Calu3 (cell line): ENCODE measurements at regions not wholly inside any gene's neighbourhood (a gene's known extent, or its start where the extent isn't known, plus 50 kb on each side); places are given as distances from the start of the nearest gene placed in this dataset.
A peak's percentile ranks its signal among the peaks of the same experiment; 100 is the strongest.
"Not testable (repeated sequence)": the region's sequence is repeated elsewhere in the genome, so short reads cannot be mapped to it uniquely, and the experiment has no call there.

Experiments
- BruUV-seq: library from RNA; stranded (reverse); fragments of 400-500 nt; replicated peaks from 2 replicates; lab custom pipeline; 2021; lab: Mats Ljungman, UMichigan
- CTCF ChIA-PET: fragments of 300-600 bp; sonication (Branson Sonifier 250); formaldehyde crosslinking; loops from one replicate; lab custom pipeline; 2022; ENCODE audit warnings: antibody characterized with exemption; lab: Charles Lee
- DNase-seq: peaks from one replicate; pipeline ENCODE4 v3.0.0; 2022
- H3K27ac Mint-ChIP-seq: one replicate; pipeline ENCODE4 v1.8.0; 2022; ENCODE audit warnings: mixed read lengths; ENCODE audit not compliant: unreplicated experiment
- H3K27me3 Mint-ChIP-seq: one replicate; pipeline ENCODE4 v1.8.0; 2022; ENCODE audit warnings: mixed read lengths; ENCODE audit not compliant: unreplicated experiment
- H3K36me3 Mint-ChIP-seq: one replicate; pipeline ENCODE4 v1.8.0; 2022; ENCODE audit warnings: mild to moderate bottlenecking, moderate library complexity, mixed read lengths; ENCODE audit not compliant: insufficient read depth, unreplicated experiment
- H3K4me1 Mint-ChIP-seq: one replicate; pipeline ENCODE4 v1.8.0; 2022; ENCODE audit warnings: mild to moderate bottlenecking, low read depth, mixed read lengths; ENCODE audit not compliant: unreplicated experiment
- H3K4me3 Mint-ChIP-seq: one replicate; pipeline ENCODE4 v1.8.0; 2022; ENCODE audit warnings: mild to moderate bottlenecking, low read depth, moderate library complexity, mixed read lengths; ENCODE audit not compliant: unreplicated experiment
- H3K9me3 Mint-ChIP-seq: one replicate; pipeline ENCODE4 v1.8.0; 2022; ENCODE audit warnings: low read depth, mixed read lengths; ENCODE audit not compliant: unreplicated experiment
- intact Hi-C: fragments of 100-400 bp; cut with micrococcal nuclease; formaldehyde crosslinking; loops from one replicate; pipeline ENCODE4 v1.10.0; 2022; ENCODE audit not compliant: unreplicated experiment
- TF ChIP-seq, protein P1 (sequence below): fragments of 200-600 bp; IDR thresholded peaks from one replicate; pipeline ENCODE4 v1.8.0; 2022; ENCODE audit warnings: antibody characterized with exemption; ENCODE audit not compliant: unreplicated experiment

DNA sequence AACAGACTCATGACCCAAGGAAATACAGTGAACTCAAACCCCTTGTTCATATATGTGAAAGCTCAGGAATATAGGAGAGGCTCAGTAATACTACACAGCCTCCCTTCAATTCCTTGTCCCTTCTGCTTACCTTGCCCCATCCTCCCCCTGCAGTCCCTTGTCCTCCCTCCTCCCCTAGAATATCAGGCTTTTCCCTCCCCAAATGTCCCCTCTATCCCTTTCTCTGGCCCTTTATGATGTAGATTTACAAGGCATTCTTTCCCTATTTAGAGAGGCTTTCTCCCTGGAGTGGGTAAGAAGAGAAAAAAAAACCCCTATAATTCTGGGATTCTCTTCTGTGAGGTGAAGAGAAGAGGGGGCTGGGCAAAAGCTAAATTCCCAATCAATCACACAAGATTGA lies 64.9 kb upstream of the KBTBD8 start:
- Mint-ChIP-seq H3K4me1 (no peaks in the 10 kb centered on the region), H3K27me3 (no peaks in the 10 kb centered on the region), H3K4me3 (no peak overlapping the region), H3K9me3 (no peaks in the 10 kb centered on the region), H3K27ac (no peak overlapping the region), H3K36me3 (no peaks in the 10 kb centered on the region)
- no peak for DNase-seq
- no TSS peak for BruUV-seq
- intact Hi-C loops: no loop called here
- TF ChIP-seq, protein P1, sequence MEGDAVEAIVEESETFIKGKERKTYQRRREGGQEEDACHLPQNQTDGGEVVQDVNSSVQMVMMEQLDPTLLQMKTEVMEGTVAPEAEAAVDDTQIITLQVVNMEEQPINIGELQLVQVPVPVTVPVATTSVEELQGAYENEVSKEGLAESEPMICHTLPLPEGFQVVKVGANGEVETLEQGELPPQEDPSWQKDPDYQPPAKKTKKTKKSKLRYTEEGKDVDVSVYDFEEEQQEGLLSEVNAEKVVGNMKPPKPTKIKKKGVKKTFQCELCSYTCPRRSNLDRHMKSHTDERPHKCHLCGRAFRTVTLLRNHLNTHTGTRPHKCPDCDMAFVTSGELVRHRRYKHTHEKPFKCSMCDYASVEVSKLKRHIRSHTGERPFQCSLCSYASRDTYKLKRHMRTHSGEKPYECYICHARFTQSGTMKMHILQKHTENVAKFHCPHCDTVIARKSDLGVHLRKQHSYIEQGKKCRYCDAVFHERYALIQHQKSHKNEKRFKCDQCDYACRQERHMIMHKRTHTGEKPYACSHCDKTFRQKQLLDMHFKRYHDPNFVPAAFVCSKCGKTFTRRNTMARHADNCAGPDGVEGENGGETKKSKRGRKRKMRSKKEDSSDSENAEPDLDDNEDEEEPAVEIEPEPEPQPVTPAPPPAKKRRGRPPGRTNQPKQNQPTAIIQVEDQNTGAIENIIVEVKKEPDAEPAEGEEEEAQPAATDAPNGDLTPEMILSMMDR: no peak
- CTCF ChIA-PET: no interaction called here

DNA sequence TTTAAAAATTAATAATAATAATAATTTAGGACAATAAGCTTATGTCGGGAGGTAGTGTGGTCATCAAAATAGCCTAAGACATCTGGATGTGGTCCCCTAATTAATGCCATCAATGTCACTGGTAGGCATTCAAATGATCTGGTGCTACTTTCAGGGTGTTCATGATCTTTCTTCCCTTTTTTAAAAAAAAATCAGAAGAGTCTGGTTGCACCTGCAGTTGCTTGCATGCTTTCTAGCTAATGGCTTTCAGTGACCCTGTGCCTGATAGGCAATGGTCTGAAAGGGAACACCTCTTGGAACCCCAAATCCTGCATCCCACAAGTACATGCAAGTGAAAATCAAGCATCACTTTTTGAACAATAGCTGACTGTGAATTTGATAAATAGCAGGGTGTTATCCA lies 64.1 kb upstream of the KBTBD8 start:
- CTCF ChIA-PET: no interaction called here
- H3K27ac Mint-ChIP-seq: no peak overlapping the region
- no peak overlapping the region for H3K4me3 Mint-ChIP-seq
- BruUV-seq: no TSS peak
- no peaks in the 10 kb centered on the region for H3K27me3 Mint-ChIP-seq
- H3K4me1 Mint-ChIP-seq: no peaks in the 10 kb centered on the region
- TF ChIP-seq, protein P1: no peak
- DNase-seq: no peak
- H3K36me3 Mint-ChIP-seq: no peaks in the 10 kb centered on the region
- intact Hi-C loops: no loop called here
- no peaks in the 10 kb centered on the region for H3K9me3 Mint-ChIP-seq

DNA sequence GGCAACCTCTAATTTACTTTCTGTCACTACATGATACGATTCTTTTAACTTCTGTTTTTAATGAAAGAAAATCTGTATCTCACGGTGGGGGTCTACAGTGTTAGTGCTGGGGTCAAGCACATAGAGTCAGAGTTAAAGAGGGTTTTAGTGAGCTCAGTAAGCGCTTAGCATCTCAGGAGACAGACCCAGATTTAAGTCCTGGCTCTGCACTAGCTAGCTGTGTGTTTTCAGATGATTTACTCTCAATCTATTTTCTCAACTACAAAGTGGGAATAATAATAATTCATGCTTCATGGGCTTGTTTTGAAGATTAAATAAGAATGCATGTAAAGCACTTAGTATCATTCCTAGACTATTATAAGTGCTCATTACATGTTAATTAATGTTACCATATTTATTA lies 63.4 kb upstream of the KBTBD8 start:
- no peak for DNase-seq
- no TSS peak for BruUV-seq
- CTCF ChIA-PET: no interaction called here
- Mint-ChIP-seq H3K27me3 (no peaks in the 10 kb centered on the region), H3K4me3 (no peak overlapping the region), H3K27ac (no peak overlapping the region), H3K4me1 (no peaks in the 10 kb centered on the region), H3K36me3 (no peaks in the 10 kb centered on the region), H3K9me3 (no peaks in the 10 kb centered on the region)
- TF ChIP-seq, protein P1: no peak
- intact Hi-C loops: loop anchor here (5.0 kb wide), 1 partner anchor 1943 kb away; no protein-coding TSS in a partner anchor

DNA sequence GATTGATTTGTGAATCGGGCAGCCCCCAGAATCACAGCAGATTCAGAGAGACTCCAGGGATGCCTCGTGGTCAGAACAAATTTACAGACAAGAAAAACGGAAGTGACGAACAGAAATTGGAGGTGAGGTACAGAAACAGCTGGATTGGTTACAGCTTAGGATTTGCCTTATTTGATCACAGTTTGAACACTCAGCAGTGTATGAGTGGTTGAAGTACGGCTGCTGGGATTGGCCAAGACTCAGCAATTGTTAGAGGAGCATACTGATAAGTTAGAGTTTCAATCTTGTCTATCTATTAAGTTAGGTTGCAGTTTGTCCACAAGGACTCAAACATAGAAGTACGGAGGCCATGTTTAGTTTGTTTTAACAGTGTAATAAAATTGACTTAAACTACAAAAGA lies 61.1 kb upstream of the KBTBD8 start:
- not testable (repeated sequence) for H3K27me3 Mint-ChIP-seq, H3K9me3 Mint-ChIP-seq, DNase-seq, H3K27ac Mint-ChIP-seq, BruUV-seq, H3K4me1 Mint-ChIP-seq, H3K36me3 Mint-ChIP-seq, H3K4me3 Mint-ChIP-seq
- CTCF ChIA-PET: interaction anchor here (0.7 kb wide), 1 partner anchor 87 kb away, joined by 3 read pairs; no protein-coding TSS in a partner anchor
- intact Hi-C loops: loop anchor here (5.0 kb wide), 1 partner anchor 1940 kb away; no protein-coding TSS in a partner anchor

DNA sequence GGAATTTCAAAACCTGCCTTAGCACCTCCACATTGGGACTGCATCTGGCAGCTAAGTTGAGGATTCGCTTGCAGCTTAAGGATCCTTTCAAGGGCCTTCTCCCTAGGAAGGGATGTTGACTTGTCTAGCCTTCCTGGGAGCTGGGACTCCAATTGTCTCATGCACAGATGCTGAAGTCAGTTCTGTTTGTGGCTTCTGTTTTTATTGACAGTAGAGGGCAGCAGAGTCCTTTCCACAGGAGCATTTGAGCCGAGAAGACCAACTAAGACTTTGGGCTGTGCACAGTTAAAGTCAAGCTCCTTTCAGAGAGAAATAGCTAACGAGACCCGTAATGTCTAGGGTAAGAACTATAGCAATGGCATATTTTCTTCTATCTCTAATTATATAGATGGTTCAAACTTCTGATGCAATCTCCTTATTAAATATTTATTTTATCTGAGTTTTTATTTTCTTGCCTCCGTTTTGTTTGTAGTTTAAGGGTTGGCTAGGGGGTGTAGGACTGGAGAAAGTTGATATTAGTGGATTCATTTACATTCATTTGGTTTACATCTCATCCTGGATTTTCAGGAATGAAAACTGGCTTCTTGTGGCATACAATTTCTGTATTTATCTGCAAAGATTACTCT lies 59.7 kb upstream of the KBTBD8 start:
- intact Hi-C loops: loop anchor here (1.0 to 5.0 kb wide), 4 partner anchors 32 to 1955 kb away; no protein-coding TSS in a partner anchor
- Mint-ChIP-seq H3K36me3 (no peaks in the 10 kb centered on the region), H3K27ac (no peak overlapping the region), H3K9me3 (no peaks in the 10 kb centered on the region), H3K4me1 (no peaks in the 10 kb centered on the region), H3K4me3 (no peak overlapping the region), H3K27me3 (no peaks in the 10 kb centered on the region)
- TF ChIP-seq, protein P1: peak; percentile 65
- CTCF ChIA-PET: interaction anchor here (1.2 to 1.6 kb wide), 7 partner anchors 34 to 1937 kb away, joined by 4 to 7 read pairs (median 6); partner anchors contain the start of gene KBTBD8
- BruUV-seq: no TSS peak
- DNase-seq: peak; percentile 40
